ENCODE measurements at regions not wholly inside any gene's neighbourhood (a gene's known extent, or its start where the extent isn't known, plus 50 kb on each side); places are given as distances from the start of the nearest gene placed in this dataset.

DNA sequence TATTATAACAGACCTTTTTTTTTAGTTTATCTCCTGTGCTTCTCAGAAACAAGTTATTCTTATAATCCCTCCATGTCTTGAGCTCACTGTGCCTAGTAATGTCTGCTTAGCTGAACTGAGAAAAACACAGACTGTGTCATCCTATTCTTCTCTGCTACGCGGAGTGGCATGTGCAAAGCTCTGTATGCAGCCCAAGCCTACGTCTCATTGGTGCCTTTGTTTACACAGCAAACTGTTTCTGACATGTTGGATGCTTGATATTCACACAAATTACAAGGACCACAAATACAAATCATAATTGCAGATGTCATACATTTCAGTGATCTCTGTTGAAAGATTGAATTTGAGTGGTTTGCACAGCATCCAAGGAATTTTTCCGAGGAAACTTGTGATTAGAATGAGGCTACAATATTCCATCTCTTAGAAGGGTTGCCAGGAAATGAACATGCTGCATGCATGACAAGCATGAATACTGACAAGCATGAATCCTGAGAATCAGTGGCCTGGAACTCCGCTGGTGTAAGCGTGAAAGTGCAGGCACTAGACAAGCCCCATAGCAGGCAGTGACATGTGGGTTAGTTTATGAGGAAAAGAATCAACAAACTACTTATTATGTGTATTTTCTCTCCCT is 128.4 kb upstream of the SGK1 start:
- TF ChIP-seq, protein P1, sequence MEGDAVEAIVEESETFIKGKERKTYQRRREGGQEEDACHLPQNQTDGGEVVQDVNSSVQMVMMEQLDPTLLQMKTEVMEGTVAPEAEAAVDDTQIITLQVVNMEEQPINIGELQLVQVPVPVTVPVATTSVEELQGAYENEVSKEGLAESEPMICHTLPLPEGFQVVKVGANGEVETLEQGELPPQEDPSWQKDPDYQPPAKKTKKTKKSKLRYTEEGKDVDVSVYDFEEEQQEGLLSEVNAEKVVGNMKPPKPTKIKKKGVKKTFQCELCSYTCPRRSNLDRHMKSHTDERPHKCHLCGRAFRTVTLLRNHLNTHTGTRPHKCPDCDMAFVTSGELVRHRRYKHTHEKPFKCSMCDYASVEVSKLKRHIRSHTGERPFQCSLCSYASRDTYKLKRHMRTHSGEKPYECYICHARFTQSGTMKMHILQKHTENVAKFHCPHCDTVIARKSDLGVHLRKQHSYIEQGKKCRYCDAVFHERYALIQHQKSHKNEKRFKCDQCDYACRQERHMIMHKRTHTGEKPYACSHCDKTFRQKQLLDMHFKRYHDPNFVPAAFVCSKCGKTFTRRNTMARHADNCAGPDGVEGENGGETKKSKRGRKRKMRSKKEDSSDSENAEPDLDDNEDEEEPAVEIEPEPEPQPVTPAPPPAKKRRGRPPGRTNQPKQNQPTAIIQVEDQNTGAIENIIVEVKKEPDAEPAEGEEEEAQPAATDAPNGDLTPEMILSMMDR (IDR thresholded peaks at IDR 0.05; ENCODE audit: low read depth, low read length) = no peak
- DNase-seq (ENCODE audit: extremely low read depth, low read depth) = peak; percentile 95

DNA sequence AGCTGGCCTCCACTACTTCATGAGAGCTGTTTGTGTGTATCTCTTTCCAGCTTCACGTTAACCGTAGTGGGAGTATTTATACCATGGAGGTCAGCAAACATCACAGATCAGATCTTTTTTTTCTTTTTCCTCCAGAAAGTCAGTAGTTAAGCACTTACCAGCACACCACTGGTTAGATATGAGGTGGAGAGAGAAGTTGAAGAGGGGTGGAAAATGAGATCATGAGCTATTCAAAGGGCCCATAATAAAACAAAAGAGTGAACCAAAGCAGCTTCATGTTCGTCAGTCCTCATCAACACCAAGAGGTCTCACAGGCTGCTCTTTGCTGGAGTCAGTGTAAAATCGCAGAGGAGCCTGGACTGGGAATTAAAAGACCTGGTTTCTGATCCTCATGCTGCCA is 125.1 kb upstream of the SGK1 start:
- TF ChIP-seq, protein P1 (IDR thresholded peaks at IDR 0.05; ENCODE audit: low read depth, low read length) = no peak
- DNase-seq (ENCODE audit: extremely low read depth, low read depth) = no peak

DNA sequence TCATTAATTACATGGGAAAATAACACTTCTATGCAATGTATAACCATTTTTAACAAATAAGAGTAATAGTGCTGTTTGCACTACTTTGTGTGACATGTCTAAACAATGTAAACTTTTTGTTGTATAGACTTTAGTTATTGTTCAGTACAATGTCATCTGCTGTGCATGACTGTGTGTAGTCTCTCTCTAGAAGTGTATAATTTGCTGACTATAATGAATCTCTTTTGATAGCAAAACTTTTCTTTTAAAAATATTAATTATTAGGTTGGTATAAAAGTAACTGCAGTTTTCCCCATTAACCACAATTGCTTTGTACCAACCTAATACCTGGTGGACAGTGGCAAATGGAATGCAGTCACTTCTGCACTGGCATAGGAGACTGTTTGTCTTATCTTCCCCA is 124.2 kb upstream of the SGK1 start:
- DNase-seq (ENCODE audit: extremely low read depth, low read depth) = no peak
- TF ChIP-seq, protein P1 (IDR thresholded peaks at IDR 0.05; ENCODE audit: low read depth, low read length) = no peak

DNA sequence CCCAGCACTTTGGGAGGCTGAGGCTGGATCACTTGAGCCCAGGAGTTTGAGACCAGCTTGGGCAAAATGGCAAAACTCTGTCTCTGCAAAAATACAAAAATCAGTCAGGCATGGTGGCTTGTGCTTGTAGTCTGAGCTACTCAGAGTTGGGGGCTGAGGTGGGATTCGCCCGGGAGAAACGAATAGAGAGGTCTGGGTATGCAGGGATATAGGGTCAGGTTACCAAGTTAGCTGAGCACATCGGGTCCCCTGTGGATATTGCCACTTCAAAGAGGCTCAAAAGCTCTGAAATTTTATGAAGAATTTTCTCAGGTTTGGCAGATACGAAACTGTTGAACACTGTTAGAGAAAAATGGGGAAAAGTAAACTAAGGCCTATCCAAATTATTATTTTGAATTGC is 120.9 kb upstream of the SGK1 start:
- DNase-seq (ENCODE audit: extremely low read depth, low read depth) = no peak
- TF ChIP-seq, protein P1 (IDR thresholded peaks at IDR 0.05; ENCODE audit: low read depth, low read length) = no peak

DNA sequence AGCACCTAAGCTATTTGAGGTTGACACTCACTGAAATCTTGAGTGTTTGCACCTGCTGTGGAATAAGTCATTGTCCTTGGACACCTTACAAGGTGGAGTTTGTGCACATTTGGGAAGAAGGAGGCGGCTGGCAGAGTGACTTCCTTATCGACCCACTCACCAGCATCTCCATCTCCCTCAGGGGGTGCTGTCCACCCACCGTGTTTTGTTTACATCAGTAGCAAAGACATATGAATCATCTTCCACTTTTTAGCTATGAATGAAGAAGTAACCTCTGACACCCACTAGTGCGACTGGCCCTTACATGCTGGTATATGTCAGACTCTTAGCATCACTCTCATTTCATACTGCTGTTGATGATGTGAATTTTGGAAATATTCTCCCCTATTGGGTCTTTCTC is 119.5 kb upstream of the SGK1 start:
- TF ChIP-seq, protein P1 (IDR thresholded peaks at IDR 0.05; ENCODE audit: low read depth, low read length) = no peak
- DNase-seq (ENCODE audit: extremely low read depth, low read depth) = no peak

DNA sequence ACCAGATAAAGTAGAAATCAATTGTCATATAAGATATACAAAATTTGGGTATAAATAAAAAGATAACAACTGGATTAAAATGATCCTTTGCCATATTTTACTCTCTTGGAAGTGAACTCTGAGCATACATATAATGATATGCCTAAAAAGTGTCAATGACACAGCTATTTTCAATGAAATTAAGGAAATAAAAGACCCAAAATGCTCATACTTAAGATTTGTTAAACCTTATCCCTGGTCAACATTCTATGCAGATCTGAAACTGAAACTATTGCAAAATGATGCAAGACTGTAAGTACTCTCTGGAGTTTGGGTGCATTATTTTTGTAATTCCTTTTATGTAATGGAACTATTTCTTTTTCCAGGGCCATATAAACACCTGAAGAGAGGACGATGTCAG is 119.0 kb upstream of the SGK1 start:
- TF ChIP-seq, protein P1 (IDR thresholded peaks at IDR 0.05; ENCODE audit: low read depth, low read length) = no peak
- DNase-seq (ENCODE audit: extremely low read depth, low read depth) = no peak

DNA sequence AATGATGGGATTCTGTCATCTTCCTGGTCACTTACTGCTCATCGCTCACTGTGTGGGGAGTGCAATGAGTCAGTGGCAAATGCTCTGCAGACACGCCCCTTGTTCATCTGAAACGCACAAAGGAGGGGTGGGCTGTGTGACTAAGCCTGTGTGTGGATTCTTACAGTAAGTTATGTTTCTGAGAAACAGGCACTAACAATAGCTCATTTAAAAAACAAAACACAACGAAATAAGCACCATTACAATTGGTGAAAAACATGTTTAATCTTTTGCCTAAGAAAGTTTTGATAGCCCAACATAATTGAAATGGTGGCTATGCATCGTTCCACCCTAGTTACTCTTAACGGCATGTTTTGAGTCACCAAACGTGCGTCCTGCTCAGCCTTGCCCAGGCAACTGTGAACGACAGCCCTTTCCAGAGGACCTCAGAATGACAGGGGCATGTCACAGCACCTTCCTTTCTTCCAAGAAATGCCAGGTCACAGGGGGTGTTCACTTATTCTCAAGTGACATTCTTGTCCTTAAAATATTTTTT is 118.4 kb upstream of the SGK1 start:
- TF ChIP-seq, protein P1 (IDR thresholded peaks at IDR 0.05; ENCODE audit: low read depth, low read length) = no peak
- peak; percentile 80 for DNase-seq (ENCODE audit: extremely low read depth, low read depth)

Data from AG09319 (cell line).